ENCODE measurements at regions not wholly inside any gene's neighbourhood (a gene's known extent, or its start where the extent isn't known, plus 50 kb on each side); places are given as distances from the start of the nearest gene placed in this dataset.

- H3K4me3 ChIP-seq (ENCODE audit: insufficient read depth, low read length, poor library complexity, severe bottlenecking): no peak overlapping the region
- no peaks in the 10 kb centered on the region for H3F3A ChIP-seq (ENCODE audit: insufficient read depth)
- H3K27me3 ChIP-seq (ENCODE audit: low read length): no peaks in the 10 kb centered on the region
- TF ChIP-seq EZH2phosphoT487 (conservative IDR thresholded peaks at IDR 0.05; ENCODE audit: low read length) (no peak), CTCF (IDR thresholded peaks at IDR 0.05; ENCODE audit: insufficient read depth, low read length, poor library complexity, severe bottlenecking) (no peak)
- H4K20me1 ChIP-seq (ENCODE audit: low read depth, low read length): no peaks in the 10 kb centered on the region; the same call in 1 of the 2 replicates
- no peaks in the 10 kb centered on the region for H3K36me3 ChIP-seq (ENCODE audit: low read length)
- no peak overlapping the region for H3K27ac ChIP-seq (ENCODE audit: low read depth, low read length)
- H3K9me2 ChIP-seq (replicated peaks; ENCODE audit: insufficient read depth, low read length): no peaks in the 10 kb centered on the region
- no peak overlapping the region for H2AFZ ChIP-seq (ENCODE audit: low read depth, low read length, severe bottlenecking)
- no peaks in the 10 kb centered on the region for H3K79me2 ChIP-seq (ENCODE audit: insufficient read depth, low read length)
- no peaks in the 10 kb centered on the region for H3K9me3 ChIP-seq (ENCODE audit: insufficient read depth, low read length)
- no peak overlapping the region for H3K9ac ChIP-seq (ENCODE audit: low read length)
- no peak overlapping the region for H3K4me2 ChIP-seq (ENCODE audit: low read depth, low read length, poor library complexity, severe bottlenecking)
Observed at GRCh38 chr3:30401971-30402370, 204.4 kb upstream of the TGFBR2 start.

DNA sequence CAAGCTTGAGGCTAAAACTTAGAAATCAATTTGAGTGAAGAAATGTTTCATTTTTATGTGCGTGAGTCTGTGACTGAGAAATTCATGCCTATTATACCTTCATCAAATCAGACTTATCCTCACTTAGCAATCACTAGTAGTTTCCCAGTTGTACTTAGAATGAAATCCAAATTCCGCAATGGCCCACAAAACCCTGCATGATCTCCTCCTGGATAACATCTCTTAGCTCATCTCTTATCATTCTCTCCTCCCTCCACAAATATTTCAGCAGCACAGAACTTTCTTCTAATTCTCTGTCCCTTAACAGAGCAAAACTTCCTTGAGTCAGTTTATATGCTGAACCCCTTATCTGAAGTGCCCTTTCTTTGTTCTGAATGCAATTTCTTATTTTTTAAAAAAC is 198.8 kb upstream of the TGFBR2 start:
- Histone ChIP-seq H3K9ac (ENCODE audit: low read length) (no peak overlapping the region), H3K27ac (ENCODE audit: low read depth, low read length) (no peak overlapping the region), H3K9me3 (ENCODE audit: insufficient read depth, low read length) (no peaks in the 10 kb centered on the region), H3K79me2 (ENCODE audit: insufficient read depth, low read length) (no peaks in the 10 kb centered on the region), H3F3A (ENCODE audit: insufficient read depth) (no peaks in the 10 kb centered on the region), H3K27me3 (ENCODE audit: low read length) (no peaks in the 10 kb centered on the region), H3K9me2 (replicated peaks; ENCODE audit: insufficient read depth, low read length) (no peaks in the 10 kb centered on the region), H4K20me1 (ENCODE audit: low read depth, low read length) (no peaks in the 10 kb centered on the region; the same call in 1 of the 2 replicates), H3K4me2 (ENCODE audit: low read depth, low read length, poor library complexity, severe bottlenecking) (no peak overlapping the region), H2AFZ (ENCODE audit: low read depth, low read length, severe bottlenecking) (no peak overlapping the region), H3K36me3 (ENCODE audit: low read length) (no peaks in the 10 kb centered on the region), H3K4me3 (ENCODE audit: insufficient read depth, low read length, poor library complexity, severe bottlenecking) (no peak overlapping the region)
- TF ChIP-seq CTCF (IDR thresholded peaks at IDR 0.05; ENCODE audit: insufficient read depth, low read length, poor library complexity, severe bottlenecking) (no peak), EZH2phosphoT487 (conservative IDR thresholded peaks at IDR 0.05; ENCODE audit: low read length) (no peak)

- TF ChIP-seq CTCF (IDR thresholded peaks at IDR 0.05; ENCODE audit: insufficient read depth, low read length, poor library complexity, severe bottlenecking): no peak
- no peak for TF ChIP-seq EZH2phosphoT487 (conservative IDR thresholded peaks at IDR 0.05; ENCODE audit: low read length)
- H3K4me2 ChIP-seq (ENCODE audit: low read depth, low read length, poor library complexity, severe bottlenecking): no peak overlapping the region
- H3F3A ChIP-seq (ENCODE audit: insufficient read depth): no peaks in the 10 kb centered on the region
- H3K9ac ChIP-seq (ENCODE audit: low read length): no peak overlapping the region
- H4K20me1 ChIP-seq (ENCODE audit: low read depth, low read length): no peaks in the 10 kb centered on the region; the same call in 1 of the 2 replicates
- H3K4me3 ChIP-seq (ENCODE audit: insufficient read depth, low read length, poor library complexity, severe bottlenecking): no peak overlapping the region
- no peaks in the 10 kb centered on the region for H3K27me3 ChIP-seq (ENCODE audit: low read length)
- H3K27ac ChIP-seq (ENCODE audit: low read depth, low read length): no peak overlapping the region
- H3K79me2 ChIP-seq (ENCODE audit: insufficient read depth, low read length): no peaks in the 10 kb centered on the region
- no peaks in the 10 kb centered on the region for H3K9me3 ChIP-seq (ENCODE audit: insufficient read depth, low read length)
- H3K36me3 ChIP-seq (ENCODE audit: low read length): no peaks in the 10 kb centered on the region
- no peak overlapping the region for H2AFZ ChIP-seq (ENCODE audit: low read depth, low read length, severe bottlenecking)
- no peaks in the 10 kb centered on the region for H3K9me2 ChIP-seq (replicated peaks; ENCODE audit: insufficient read depth, low read length)
Observed at GRCh38 chr3:30408105-30408557, 198.3 kb upstream of the TGFBR2 start.

Data from SU-DHL-6 (cell line).